OCI-LY7 (cell line): ENCODE measurements at regions not wholly inside any gene's neighbourhood (a gene's known extent, or its start where the extent isn't known, plus 50 kb on each side); places are given as distances from the start of the nearest gene placed in this dataset.
A peak's percentile ranks its signal among the peaks of the same experiment; 100 is the strongest.

ENCODE experiments used
- BruUV-seq: library from RNA; stranded (reverse); fragments of 400-500 nt; replicated peaks from 2 replicates; lab custom pipeline; 2021; lab: Mats Ljungman, UMichigan
- CTCF ChIA-PET: fragments of 300-600 bp; sonication (Branson Sonifier 250); formaldehyde crosslinking; loops from one replicate; lab custom pipeline; 2022; ENCODE audit warnings: antibody characterized with exemption; ENCODE audit not compliant: unreplicated experiment; lab: Charles Lee
- POLR2A ChIA-PET: fragments of 300-600 bp; sonication (Branson Sonifier 250); formaldehyde crosslinking; loops from one replicate; lab custom pipeline; 2022; ENCODE audit warnings: antibody characterized with exemption; lab: Charles Lee
- DNase-seq: peaks from one replicate; pipeline ENCODE4 v3.0.0-alpha.2; 2015; ENCODE audit warnings: low spot score
- H2AFZ ChIP-seq: fragments of 200-600 bp; sonication (generic), shearing (Covaris generic); 2 replicates; pipeline ENCODE4 v1.6.1; 2014; ENCODE audit warnings: mild to moderate bottlenecking, antibody characterized with exemption, low read length, moderate library complexity
- H3K27ac ChIP-seq: fragments of 200-600 bp; sonication (generic); 2 replicates; pipeline ENCODE4 v1.5.1; 2014; ENCODE audit warnings: mixed run types, low read depth, mild to moderate bottlenecking, moderate library complexity, low read length, inconsistent platforms; ENCODE audit not compliant: poor library complexity, severe bottlenecking
- H3K36me3 ChIP-seq: fragments of 200-600 bp; sonication (generic); 2 replicates; pipeline ENCODE4 v1.6.1; 2014; ENCODE audit warnings: mild to moderate bottlenecking, antibody characterized with exemption, low read length, moderate library complexity, mixed read lengths; ENCODE audit not compliant: insufficient read depth
- H3K4me1 ChIP-seq: fragments of 200-600 bp; sonication (generic); 2 replicates; pipeline ENCODE4 v1.5.1; 2014; ENCODE audit warnings: mild to moderate bottlenecking, low read length; ENCODE audit not compliant: insufficient read depth, poor library complexity, severe bottlenecking
- H3K4me2 ChIP-seq: fragments of 200-600 bp; sonication (generic); 2 replicates; pipeline ENCODE4 v1.6.1; 2014; ENCODE audit warnings: mild to moderate bottlenecking, low read length
- H3K4me3 ChIP-seq: fragments of 200-600 bp; sonication (generic); 2 replicates; pipeline ENCODE4 v1.5.1; 2014; ENCODE audit warnings: mild to moderate bottlenecking, low read depth, low read length; ENCODE audit not compliant: poor library complexity, severe bottlenecking
- H3K79me2 ChIP-seq: fragments of 200-600 bp; sonication (generic); 2 replicates; pipeline ENCODE4 v1.6.1; 2016; ENCODE audit warnings: low read depth, mild to moderate bottlenecking, low read length, moderate library complexity, mixed read lengths; ENCODE audit not compliant: insufficient read depth
- H3K9me2 ChIP-seq: fragments of 200-600 bp; sonication (generic); 2 replicates; pipeline ENCODE4 v1.6.1; 2016; ENCODE audit warnings: mild to moderate bottlenecking, low read length, mixed read lengths; ENCODE audit not compliant: insufficient read depth
- H3K9me3 ChIP-seq: fragments of 200-600 bp; sonication (generic); 2 replicates; pipeline ENCODE4 v1.6.1; 2014; ENCODE audit warnings: mild to moderate bottlenecking, mixed run types, low read length, mixed read lengths
- H4K20me1 ChIP-seq: fragments of 200-600 bp; sonication (generic); 2 replicates; pipeline ENCODE4 v1.6.1; 2014; ENCODE audit warnings: mild to moderate bottlenecking, antibody characterized with exemption, low read length, moderate library complexity, mixed read lengths; ENCODE audit not compliant: insufficient read depth
- CTCF ChIP-seq: fragments of 200-600 bp; sonication (generic); conservative IDR thresholded peaks from 2 replicates; pipeline ENCODE4 v1.5.1; 2014; ENCODE audit warnings: mild to moderate bottlenecking, antibody characterized with exemption, low read length, moderate library complexity, mixed read lengths
- EZH2phosphoT487 ChIP-seq: fragments of 200-600 bp; sonication (generic); IDR thresholded peaks from 2 replicates; pipeline ENCODE4 v1.6.1; 2018; ENCODE audit warnings: low read depth, borderline replicate concordance, mild to moderate bottlenecking, mixed run types, antibody characterized with exemption, low read length, moderate library complexity, mixed read lengths
- intact Hi-C: fragments of 100-400 bp; cut with micrococcal nuclease; formaldehyde crosslinking; loops from one replicate; pipeline ENCODE4 v1.10.0; 2022; ENCODE audit not compliant: unreplicated experiment

- Histone ChIP-seq H2AFZ (no peak overlapping the region), H3K9me3 (no peaks in the 10 kb centered on the region), H3K36me3 (no peaks in the 10 kb centered on the region), H4K20me1 (no peaks in the 10 kb centered on the region), H3K4me2 (no peak overlapping the region), H3K9me2 (no peaks in the 10 kb centered on the region), H3K4me3 (no peak overlapping the region), H3K4me1 (no peaks in the 10 kb centered on the region), H3K27ac (no peak overlapping the region), H3K79me2 (no peaks in the 10 kb centered on the region)
- BruUV-seq: no TSS peak
- POLR2A ChIA-PET: interaction anchor here (1.0 kb wide), 1 partner anchor 35 kb away, joined by 3 read pairs; no protein-coding TSS in a partner anchor
- peak; percentile 61 for TF ChIP-seq CTCF
- no peak for TF ChIP-seq EZH2phosphoT487
- intact Hi-C loops: no loop called here
- CTCF ChIA-PET: no interaction called here
- DNase-seq: no peak
Observed at GRCh38 chr11:13210424-13210823, 67.2 kb upstream of the BMAL1 start.

- Histone ChIP-seq H3K4me1 (no peaks in the 10 kb centered on the region), H3K79me2 (no peaks in the 10 kb centered on the region), H3K27ac (no peak overlapping the region), H3K36me3 (no peaks in the 10 kb centered on the region), H2AFZ (no peak overlapping the region), H3K9me3 (no peaks in the 10 kb centered on the region), H3K9me2 (no peaks in the 10 kb centered on the region), H3K4me3 (no peak overlapping the region), H4K20me1 (no peaks in the 10 kb centered on the region), H3K4me2 (no peak overlapping the region)
- POLR2A ChIA-PET: no interaction called here
- CTCF ChIA-PET: no interaction called here
- no peak for TF ChIP-seq CTCF
- TF ChIP-seq EZH2phosphoT487: no peak
- intact Hi-C loops: no loop called here
- no peak for DNase-seq
- no TSS peak for BruUV-seq
Observed at GRCh38 chr11:13214276-13214675, 63.3 kb upstream of the BMAL1 start.

GRCh38 chr11:13215149-13215548, 62.4 kb upstream of the BMAL1 start:
- no peaks in the 10 kb centered on the region for H3K9me3 ChIP-seq
- BruUV-seq: no TSS peak
- no peaks in the 10 kb centered on the region for H3K4me1 ChIP-seq
- TF ChIP-seq CTCF (no peak), EZH2phosphoT487 (no peak)
- no peak overlapping the region for H3K27ac ChIP-seq
- DNase-seq: no peak
- no peaks in the 10 kb centered on the region for H3K36me3 ChIP-seq
- H3K79me2 ChIP-seq: no peaks in the 10 kb centered on the region
- no peaks in the 10 kb centered on the region for H3K9me2 ChIP-seq
- no peak overlapping the region for H2AFZ ChIP-seq
- intact Hi-C loops: no loop called here
- H3K4me3 ChIP-seq: no peak overlapping the region
- H4K20me1 ChIP-seq: no peaks in the 10 kb centered on the region
- POLR2A ChIA-PET: no interaction called here
- CTCF ChIA-PET: no interaction called here
- H3K4me2 ChIP-seq: no peak overlapping the region
